ENCODE measurements at regions not wholly inside any gene's neighbourhood (a gene's known extent, or its start where the extent isn't known, plus 50 kb on each side); places are given as distances from the start of the nearest gene placed in this dataset.

- Histone ChIP-seq H3K27me3 (ENCODE audit: insufficient read depth, low read length) (no peaks in the 10 kb centered on the region), H3K36me3 (ENCODE audit: insufficient read depth, low read length) (no peaks in the 10 kb centered on the region), H3K4me3 (ENCODE audit: low read depth, low read length) (no peak overlapping the region), H2AFZ (ENCODE audit: low read length, unreplicated experiment) (no peak overlapping the region), H3K79me2 (ENCODE audit: control insufficient read depth, insufficient read depth, low read length, unreplicated experiment) (no peaks in the 10 kb centered on the region), H3K4me1 (ENCODE audit: control insufficient read depth, insufficient read depth, low read length, unreplicated experiment) (peaks cover 19% of the 10 kb centered on the region), H3K27ac (ENCODE audit: low read depth, low read length) (no peak overlapping the region)
Observed at GRCh38 chr20:22794200-22794599, 209.8 kb upstream of the FOXA2 start.

- Histone ChIP-seq H2AFZ (ENCODE audit: low read length, unreplicated experiment) (no peak overlapping the region), H3K79me2 (ENCODE audit: control insufficient read depth, insufficient read depth, low read length, unreplicated experiment) (no peaks in the 10 kb centered on the region), H3K27ac (ENCODE audit: low read depth, low read length) (peak overlapping the region; percentile 73), H3K4me3 (ENCODE audit: low read depth, low read length) (no peak overlapping the region), H3K36me3 (ENCODE audit: insufficient read depth, low read length) (no peaks in the 10 kb centered on the region), H3K27me3 (ENCODE audit: insufficient read depth, low read length) (no peaks in the 10 kb centered on the region), H3K4me1 (ENCODE audit: control insufficient read depth, insufficient read depth, low read length, unreplicated experiment) (peaks cover 19% of the 10 kb centered on the region)
Observed at GRCh38 chr20:22795433-22795832, 211.1 kb upstream of the FOXA2 start.

GRCh38 chr20:22795871-22796270, 211.5 kb upstream of the FOXA2 start:
- H3K79me2 ChIP-seq (ENCODE audit: control insufficient read depth, insufficient read depth, low read length, unreplicated experiment), result no peaks in the 10 kb centered on the region
- H3K4me1 ChIP-seq (ENCODE audit: control insufficient read depth, insufficient read depth, low read length, unreplicated experiment), result peaks cover 19% of the 10 kb centered on the region
- H3K27ac ChIP-seq (ENCODE audit: low read depth, low read length), result peak overlapping the region; percentile 73
- no peaks in the 10 kb centered on the region for H3K36me3 ChIP-seq (ENCODE audit: insufficient read depth, low read length)
- no peak overlapping the region for H3K4me3 ChIP-seq (ENCODE audit: low read depth, low read length)
- H2AFZ ChIP-seq (ENCODE audit: low read length, unreplicated experiment), result no peak overlapping the region
- H3K27me3 ChIP-seq (ENCODE audit: insufficient read depth, low read length), result no peaks in the 10 kb centered on the region

GRCh38 chr20:22796469-22797077, 212.2 kb upstream of the FOXA2 start:
- Histone ChIP-seq H3K36me3 (ENCODE audit: insufficient read depth, low read length) (no peaks in the 10 kb centered on the region), H3K4me1 (ENCODE audit: control insufficient read depth, insufficient read depth, low read length, unreplicated experiment) (peaks cover 19% of the 10 kb centered on the region), H3K27me3 (ENCODE audit: insufficient read depth, low read length) (no peaks in the 10 kb centered on the region)

GRCh38 chr20:22797103-22797502, 212.7 kb upstream of the FOXA2 start:
- Histone ChIP-seq H3K4me1 (ENCODE audit: control insufficient read depth, insufficient read depth, low read length, unreplicated experiment) (peaks cover 19% of the 10 kb centered on the region), H3K27ac (ENCODE audit: low read depth, low read length) (no peak overlapping the region), H3K27me3 (ENCODE audit: insufficient read depth, low read length) (no peaks in the 10 kb centered on the region)

More at GRCh38 chr20:22796469-22797077, 212.2 kb upstream of the FOXA2 start:
- H3K4me3 ChIP-seq (ENCODE audit: low read depth, low read length), result no peak overlapping the region
- H3K79me2 ChIP-seq (ENCODE audit: control insufficient read depth, insufficient read depth, low read length, unreplicated experiment), result no peaks in the 10 kb centered on the region
- peak overlapping the region; percentile 67 for H3K27ac ChIP-seq (ENCODE audit: low read depth, low read length)
- H2AFZ ChIP-seq (ENCODE audit: low read length, unreplicated experiment), result no peak overlapping the region

GRCh38 chr20:22799687-22800086, 215.3 kb upstream of the FOXA2 start:
- no peak overlapping the region for H3K27ac ChIP-seq (ENCODE audit: low read depth, low read length)
- no peaks in the 10 kb centered on the region for H3K27me3 ChIP-seq (ENCODE audit: insufficient read depth, low read length)
- no peaks in the 10 kb centered on the region for H3K36me3 ChIP-seq (ENCODE audit: insufficient read depth, low read length)
- no peak overlapping the region for H3K4me3 ChIP-seq (ENCODE audit: low read depth, low read length)
- H2AFZ ChIP-seq (ENCODE audit: low read length, unreplicated experiment), result no peak overlapping the region
- H3K4me1 ChIP-seq (ENCODE audit: control insufficient read depth, insufficient read depth, low read length, unreplicated experiment), result peaks cover 18% of the 10 kb centered on the region
- H3K79me2 ChIP-seq (ENCODE audit: control insufficient read depth, insufficient read depth, low read length, unreplicated experiment), result no peaks in the 10 kb centered on the region

More at GRCh38 chr20:22797103-22797502, 212.7 kb upstream of the FOXA2 start:
- H3K79me2 ChIP-seq (ENCODE audit: control insufficient read depth, insufficient read depth, low read length, unreplicated experiment), result no peaks in the 10 kb centered on the region
- H2AFZ ChIP-seq (ENCODE audit: low read length, unreplicated experiment), result no peak overlapping the region
- H3K36me3 ChIP-seq (ENCODE audit: insufficient read depth, low read length), result no peaks in the 10 kb centered on the region
- no peak overlapping the region for H3K4me3 ChIP-seq (ENCODE audit: low read depth, low read length)

- Histone ChIP-seq H3K4me3 (ENCODE audit: low read depth, low read length) (no peak overlapping the region), H3K79me2 (ENCODE audit: control insufficient read depth, insufficient read depth, low read length, unreplicated experiment) (no peaks in the 10 kb centered on the region), H2AFZ (ENCODE audit: low read length, unreplicated experiment) (no peak overlapping the region), H3K27me3 (ENCODE audit: insufficient read depth, low read length) (no peaks in the 10 kb centered on the region), H3K27ac (ENCODE audit: low read depth, low read length) (no peak overlapping the region), H3K36me3 (ENCODE audit: insufficient read depth, low read length) (no peaks in the 10 kb centered on the region), H3K4me1 (ENCODE audit: control insufficient read depth, insufficient read depth, low read length, unreplicated experiment) (peaks cover 14% of the 10 kb centered on the region)
Observed at GRCh38 chr20:22800129-22800528, 215.8 kb upstream of the FOXA2 start.

- no peaks in the 10 kb centered on the region for H3K79me2 ChIP-seq (ENCODE audit: control insufficient read depth, insufficient read depth, low read length, unreplicated experiment)
- H3K27me3 ChIP-seq (ENCODE audit: insufficient read depth, low read length), result no peaks in the 10 kb centered on the region
- H3K4me1 ChIP-seq (ENCODE audit: control insufficient read depth, insufficient read depth, low read length, unreplicated experiment), result peaks cover 3% of the 10 kb centered on the region
- no peak overlapping the region for H3K27ac ChIP-seq (ENCODE audit: low read depth, low read length)
- H3K4me3 ChIP-seq (ENCODE audit: low read depth, low read length), result no peak overlapping the region
- H3K36me3 ChIP-seq (ENCODE audit: insufficient read depth, low read length), result no peaks in the 10 kb centered on the region
- H2AFZ ChIP-seq (ENCODE audit: low read length, unreplicated experiment), result no peak overlapping the region
Observed at GRCh38 chr20:22801528-22801927, 217.2 kb upstream of the FOXA2 start.

GRCh38 chr20:22802296-22802695, 217.9 kb upstream of the FOXA2 start:
- Histone ChIP-seq H3K36me3 (ENCODE audit: insufficient read depth, low read length) (no peaks in the 10 kb centered on the region), H3K4me3 (ENCODE audit: low read depth, low read length) (no peak overlapping the region), H3K27ac (ENCODE audit: low read depth, low read length) (no peak overlapping the region), H2AFZ (ENCODE audit: low read length, unreplicated experiment) (no peak overlapping the region), H3K79me2 (ENCODE audit: control insufficient read depth, insufficient read depth, low read length, unreplicated experiment) (no peaks in the 10 kb centered on the region), H3K4me1 (ENCODE audit: control insufficient read depth, insufficient read depth, low read length, unreplicated experiment) (no peaks in the 10 kb centered on the region), H3K27me3 (ENCODE audit: insufficient read depth, low read length) (no peaks in the 10 kb centered on the region)

GRCh38 chr20:22805219-22805618, 220.8 kb upstream of the FOXA2 start:
- H3K4me1 ChIP-seq (ENCODE audit: control insufficient read depth, insufficient read depth, low read length, unreplicated experiment), result no peaks in the 10 kb centered on the region
- no peak overlapping the region for H3K4me3 ChIP-seq (ENCODE audit: low read depth, low read length)
- no peaks in the 10 kb centered on the region for H3K79me2 ChIP-seq (ENCODE audit: control insufficient read depth, insufficient read depth, low read length, unreplicated experiment)
- H3K27ac ChIP-seq (ENCODE audit: low read depth, low read length), result no peak overlapping the region
- H3K36me3 ChIP-seq (ENCODE audit: insufficient read depth, low read length), result no peaks in the 10 kb centered on the region
- no peaks in the 10 kb centered on the region for H3K27me3 ChIP-seq (ENCODE audit: insufficient read depth, low read length)
- H2AFZ ChIP-seq (ENCODE audit: low read length, unreplicated experiment), result no peak overlapping the region

GRCh38 chr20:22805996-22806395, 221.6 kb upstream of the FOXA2 start:
- H3K27ac ChIP-seq (ENCODE audit: low read depth, low read length), result no peak overlapping the region
- H3K4me1 ChIP-seq (ENCODE audit: control insufficient read depth, insufficient read depth, low read length, unreplicated experiment), result no peaks in the 10 kb centered on the region
- H3K4me3 ChIP-seq (ENCODE audit: low read depth, low read length), result no peak overlapping the region
- no peaks in the 10 kb centered on the region for H3K36me3 ChIP-seq (ENCODE audit: insufficient read depth, low read length)
- no peak overlapping the region for H2AFZ ChIP-seq (ENCODE audit: low read length, unreplicated experiment)
- no peaks in the 10 kb centered on the region for H3K27me3 ChIP-seq (ENCODE audit: insufficient read depth, low read length)
- H3K79me2 ChIP-seq (ENCODE audit: control insufficient read depth, insufficient read depth, low read length, unreplicated experiment), result no peaks in the 10 kb centered on the region
